HG02938 (cell line): ENCODE measurements at regions not wholly inside any gene's neighbourhood (a gene's known extent, or its start where the extent isn't known, plus 50 kb on each side); places are given as distances from the start of the nearest gene placed in this dataset.

Experiments
- ATAC-seq: cut with Tn5 transposase; IDR thresholded peaks from one replicate; pipeline ENCODE4 v1.9.1; 2021; ENCODE audit warnings: mild to moderate bottlenecking, moderate library complexity; ENCODE audit not compliant: unreplicated experiment

DNA sequence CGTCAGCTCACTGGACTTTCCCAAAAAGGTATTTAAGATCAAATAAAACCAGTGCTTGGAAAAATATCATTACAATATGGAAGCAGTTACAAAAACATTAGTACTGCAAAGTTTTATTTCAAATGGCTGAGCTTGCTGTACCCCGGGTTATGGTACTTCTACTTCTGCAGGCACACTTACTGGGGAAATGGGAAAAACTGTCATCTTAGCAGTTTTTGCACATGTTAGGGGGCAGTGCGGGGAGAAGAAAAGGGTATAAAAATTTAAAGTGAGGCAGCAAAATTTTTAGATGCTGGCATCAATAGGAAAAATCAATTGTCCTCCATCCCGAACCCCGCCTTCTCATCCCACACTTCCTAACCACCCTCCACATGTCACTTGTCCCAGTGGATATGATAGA lies 133.4 kb downstream of the ATG4C start:
- ATAC-seq = no peak

DNA sequence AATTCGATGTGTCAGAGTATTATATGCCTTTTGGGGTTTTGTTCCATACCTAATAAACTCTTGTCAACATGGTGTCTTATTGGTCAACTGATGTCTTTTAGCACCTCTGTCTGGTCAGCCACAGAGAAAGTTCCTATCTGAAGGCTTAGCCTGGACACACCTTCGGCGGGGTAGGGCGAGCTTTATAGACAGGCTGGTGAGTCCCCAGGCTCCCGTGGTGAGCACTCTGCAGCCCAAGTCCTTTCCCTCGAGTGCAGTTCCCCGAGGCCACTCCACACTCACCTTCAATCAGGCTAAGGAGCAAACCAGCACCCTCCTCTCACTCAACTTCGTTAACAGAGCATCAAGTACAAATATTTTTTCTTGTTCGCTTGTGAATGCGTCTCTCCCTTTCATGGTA lies 133.9 kb downstream of the ATG4C start:
- no peak for ATAC-seq

DNA sequence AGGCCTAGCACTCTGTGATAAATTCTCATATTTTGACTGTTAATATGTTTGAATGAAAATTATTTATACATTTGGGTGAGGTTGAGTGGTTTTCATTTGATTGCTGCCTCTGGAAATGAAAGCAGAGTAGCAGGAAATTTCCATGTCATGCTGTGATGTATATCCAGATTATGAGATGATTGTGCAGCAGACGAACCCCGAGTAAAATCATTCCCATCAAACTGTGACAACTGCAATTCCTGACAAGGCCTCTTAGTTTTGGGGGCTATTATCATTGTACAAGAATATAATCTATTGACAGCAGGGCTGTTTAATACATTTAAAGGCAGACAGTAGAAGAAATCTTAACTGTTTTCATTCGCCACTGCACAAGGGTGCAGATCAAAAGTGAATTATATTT lies 134.8 kb downstream of the ATG4C start:
- no peak for ATAC-seq

DNA sequence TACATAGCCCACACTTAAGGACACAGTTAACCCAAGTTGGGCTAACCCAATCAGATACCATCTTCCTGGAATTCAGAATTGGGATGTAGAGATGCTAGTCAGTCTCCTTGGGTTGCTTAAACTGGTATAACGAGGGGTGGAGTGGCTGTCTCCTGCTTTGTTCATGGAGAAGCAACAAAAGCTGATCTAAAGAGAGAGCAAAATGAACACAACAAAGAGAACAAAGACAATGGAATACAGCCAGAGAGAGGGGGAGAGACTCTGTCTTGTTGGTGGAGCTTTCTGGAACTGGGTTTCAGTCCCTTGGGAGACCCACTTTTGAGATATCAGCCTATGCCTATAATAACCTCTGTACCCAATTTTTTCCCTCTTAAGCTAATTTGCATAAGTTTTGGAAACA lies 138.1 kb downstream of the ATG4C start:
- no peak for ATAC-seq

DNA sequence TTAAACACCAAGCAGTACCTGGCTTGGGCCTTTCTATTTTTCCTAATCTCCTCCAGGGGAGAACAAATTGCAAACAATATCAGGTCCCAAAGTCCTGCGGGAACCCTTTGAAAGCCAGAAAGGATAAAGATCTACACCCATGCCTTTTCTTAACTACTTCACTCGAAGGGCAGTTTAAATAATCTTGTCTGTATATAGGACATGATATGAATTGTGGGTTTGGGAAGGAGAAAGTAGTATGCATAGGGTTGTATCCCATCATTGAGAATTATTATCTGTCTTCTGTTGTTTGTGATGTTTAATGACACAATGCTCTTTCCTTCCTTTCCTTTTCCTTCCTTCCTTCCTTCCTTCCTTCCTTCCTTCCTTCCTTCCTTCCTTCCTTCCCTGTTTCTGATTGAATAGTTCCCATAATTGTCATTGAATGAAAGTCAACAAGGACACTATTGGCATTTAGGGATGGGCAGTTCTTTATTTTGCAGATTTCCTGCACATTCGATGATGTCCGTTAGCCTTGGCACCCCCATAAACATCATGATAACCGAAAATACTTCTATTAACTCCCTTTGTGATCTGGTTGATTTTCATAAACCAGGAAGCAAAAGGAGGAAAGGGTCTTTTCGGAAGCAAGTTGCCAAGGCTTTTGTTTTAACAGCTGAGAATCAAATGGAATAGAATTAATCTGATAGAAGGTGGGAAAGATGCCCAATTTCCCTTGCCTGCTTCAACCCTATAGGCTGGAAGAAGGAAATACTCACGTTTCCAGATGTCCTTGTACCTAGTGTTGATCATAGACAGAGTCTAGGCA lies 141.3 kb downstream of the ATG4C start:
- ATAC-seq = no peak

DNA sequence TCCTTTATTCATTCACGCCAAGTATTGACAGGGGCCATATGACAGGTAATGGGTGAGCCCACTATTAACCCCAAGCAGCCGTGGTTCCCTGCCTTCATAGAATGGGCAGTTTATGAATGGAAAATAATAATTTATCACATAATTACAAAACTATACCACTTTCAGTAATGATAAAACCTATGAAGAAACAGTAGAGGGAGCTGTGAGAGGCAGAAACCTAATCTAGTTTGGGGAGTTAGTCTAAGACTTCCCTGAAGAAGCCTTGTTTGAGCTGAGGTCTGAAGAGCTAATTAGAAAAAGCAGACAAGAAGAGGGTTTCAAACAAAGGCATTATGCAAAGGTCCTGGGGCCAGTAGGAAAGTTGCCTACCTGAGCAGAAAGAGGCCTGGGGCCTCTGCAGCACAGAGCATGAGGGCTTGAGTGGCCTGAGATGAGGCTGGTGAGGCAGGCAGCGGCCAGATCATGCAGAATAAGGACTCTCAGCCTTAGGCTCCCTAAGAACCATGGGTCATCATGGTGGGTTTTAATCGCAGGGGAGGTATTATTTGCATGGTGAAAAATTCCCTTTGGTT lies 142.8 kb downstream of the ATG4C start:
- ATAC-seq = no peak

DNA sequence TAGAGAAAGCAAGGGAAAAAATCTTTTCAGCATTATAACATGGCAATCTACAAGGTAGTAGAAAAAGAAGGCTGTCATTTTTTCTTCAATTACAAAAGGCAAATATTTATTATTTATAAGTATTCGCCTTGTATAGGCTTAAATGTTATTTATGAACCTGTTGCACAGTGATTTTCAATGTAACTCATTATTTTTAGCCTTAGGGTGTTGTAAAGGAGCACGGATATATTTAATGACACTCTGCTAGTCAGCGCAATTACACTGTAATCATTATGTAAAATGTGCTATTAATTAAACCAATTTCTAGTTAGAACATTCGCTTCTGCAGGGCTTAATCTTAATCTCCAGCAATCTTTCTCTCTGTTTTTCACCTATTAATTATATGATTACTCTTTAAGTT lies 145.0 kb downstream of the ATG4C start:
- ATAC-seq = no peak

DNA sequence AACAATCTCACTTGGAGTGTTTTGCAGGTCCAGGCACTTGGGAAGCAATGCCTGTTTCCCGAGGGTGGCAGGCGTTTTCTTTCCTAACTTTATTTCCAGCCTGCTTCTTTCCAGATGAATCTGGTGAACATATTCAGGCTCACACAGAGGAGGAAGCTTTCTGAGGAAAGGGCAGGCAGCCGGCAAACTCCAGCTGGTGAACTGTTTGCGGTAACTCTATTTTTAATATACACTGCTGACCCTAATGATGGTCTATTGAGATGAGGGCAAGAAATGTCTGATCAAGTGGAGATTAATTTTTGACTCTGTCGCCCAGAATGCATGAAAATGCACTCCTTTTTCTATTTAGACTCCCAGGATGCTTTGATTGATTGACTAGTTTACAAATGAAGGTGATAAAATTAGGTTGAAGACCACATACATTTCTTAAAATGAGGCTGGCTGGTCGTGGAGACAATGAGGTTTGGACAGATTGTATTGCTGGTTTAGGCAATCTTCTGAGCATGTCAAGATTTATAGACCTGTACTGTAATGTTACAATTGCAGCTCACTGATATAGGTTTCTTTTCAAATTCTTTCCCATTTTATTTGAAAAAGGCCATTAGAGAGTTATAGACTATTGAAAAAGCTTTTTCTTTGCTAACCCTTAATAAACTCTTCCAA lies 153.8 kb downstream of the ATG4C start:
- ATAC-seq = no peak

DNA sequence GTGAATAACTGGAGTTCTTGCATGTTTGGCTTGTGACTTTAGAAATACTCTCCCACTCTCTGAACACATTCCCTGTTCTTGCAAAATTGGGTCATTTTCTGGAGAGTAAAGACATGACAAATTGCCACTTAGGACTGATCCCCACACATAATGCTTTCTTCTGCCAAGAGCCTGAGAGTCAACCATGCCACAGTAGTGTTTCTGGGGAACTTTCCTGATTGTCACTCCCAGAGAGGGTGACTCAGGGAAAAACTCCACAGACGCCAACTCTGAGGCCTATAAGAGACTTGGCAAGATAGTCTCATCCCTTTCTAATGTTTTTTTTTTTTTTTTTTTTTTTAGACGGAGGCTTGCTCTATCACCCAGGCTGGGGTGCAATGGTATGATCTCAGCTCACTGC lies 157.8 kb downstream of the ATG4C start:
- ATAC-seq = no peak

DNA sequence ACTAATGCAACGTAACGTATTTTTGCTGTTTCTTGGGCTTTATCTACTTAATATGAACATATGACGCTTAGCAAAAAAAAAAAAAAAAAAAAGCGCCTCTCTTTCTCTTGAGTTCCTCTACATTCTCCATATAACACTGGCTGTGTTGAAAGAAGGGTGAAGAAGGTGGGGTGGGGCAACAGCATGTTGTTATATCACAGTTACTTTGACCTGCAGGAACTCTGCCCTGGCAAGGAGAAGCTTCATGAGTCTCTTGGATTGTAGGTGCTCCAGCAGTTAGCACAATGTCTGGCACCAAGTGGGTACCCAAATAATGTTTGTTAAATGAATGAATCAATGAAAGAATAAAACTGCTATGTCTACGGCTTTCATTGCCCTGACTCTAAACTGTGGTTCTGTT lies 162.6 kb downstream of the ATG4C start:
- no peak for ATAC-seq

DNA sequence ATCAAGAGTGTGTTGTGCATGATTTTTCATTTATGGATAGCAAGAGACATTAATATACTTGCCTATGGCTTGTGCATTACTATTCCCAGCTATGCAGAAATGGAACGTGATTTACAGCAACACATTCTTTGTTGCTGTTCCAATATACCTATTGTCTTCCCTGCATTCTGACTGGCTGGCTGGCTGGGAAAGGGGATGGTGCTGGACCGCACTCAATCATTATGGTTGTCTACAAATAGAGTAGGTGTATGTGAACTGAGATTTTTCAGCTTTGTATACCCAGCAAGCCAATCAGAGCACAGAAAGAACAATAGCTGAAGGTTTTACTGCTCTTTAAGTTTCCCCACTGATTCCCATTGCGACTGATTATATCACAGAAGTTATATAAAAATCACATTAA lies 167.5 kb downstream of the ATG4C start:
- no peak for ATAC-seq

DNA sequence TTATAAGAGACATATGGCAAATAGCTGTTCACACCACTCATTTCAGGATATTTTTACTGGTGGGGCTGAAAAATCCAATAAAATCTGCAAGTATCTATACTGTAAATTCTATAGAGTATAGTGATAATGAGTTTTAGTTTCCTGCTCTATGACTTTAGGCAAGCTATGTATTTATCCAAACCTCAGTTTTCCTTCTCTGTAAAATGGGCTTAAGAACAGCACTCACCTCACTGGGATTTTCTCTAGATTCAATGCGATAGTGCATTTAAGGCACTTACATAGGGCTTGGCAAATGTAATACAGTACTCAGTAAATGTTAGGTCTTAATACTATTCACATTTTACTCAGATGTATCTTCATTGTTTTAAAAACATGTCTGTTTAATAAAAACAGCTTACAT lies 168.7 kb downstream of the ATG4C start:
- no peak for ATAC-seq

DNA sequence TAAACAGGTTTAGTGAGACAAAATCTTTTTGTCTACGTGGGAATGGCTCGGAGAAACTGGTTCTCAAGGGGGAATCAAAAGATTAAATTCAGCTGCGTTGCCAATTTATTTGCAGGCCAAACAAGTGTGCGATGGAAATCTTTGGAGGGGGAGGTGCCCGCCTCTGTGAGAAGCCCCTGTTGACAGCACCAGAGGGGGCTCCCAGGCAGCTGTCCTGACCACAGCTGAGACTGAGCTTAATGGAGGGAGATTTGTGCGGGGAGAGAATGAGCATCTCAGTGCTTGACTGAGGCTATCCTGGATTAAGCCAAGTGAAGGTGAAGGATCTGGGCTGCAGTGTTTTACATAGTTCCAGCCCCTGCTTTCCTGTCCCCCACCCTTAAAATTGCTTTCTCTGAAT lies 169.7 kb downstream of the ATG4C start:
- ATAC-seq = no peak

DNA sequence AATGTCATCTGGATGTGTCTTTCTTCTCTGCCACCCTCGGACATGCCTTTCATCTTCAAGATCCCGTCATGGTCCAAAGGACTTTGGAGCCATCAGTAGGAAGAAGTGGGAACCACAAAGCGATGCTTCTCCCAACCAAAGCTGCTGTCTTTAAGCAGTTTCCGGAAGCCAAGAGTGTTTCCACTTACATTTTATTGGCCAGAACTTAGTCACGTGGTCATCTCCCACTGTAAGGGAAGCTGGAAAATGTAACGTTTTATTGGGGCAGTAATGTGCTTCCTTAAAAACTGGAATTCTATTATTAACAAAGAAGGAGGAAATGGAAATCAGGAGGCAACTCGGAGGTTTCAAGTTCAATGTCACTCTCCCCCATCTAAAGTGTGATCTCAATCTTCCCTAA lies 170.8 kb downstream of the ATG4C start:
- ATAC-seq = no peak

DNA sequence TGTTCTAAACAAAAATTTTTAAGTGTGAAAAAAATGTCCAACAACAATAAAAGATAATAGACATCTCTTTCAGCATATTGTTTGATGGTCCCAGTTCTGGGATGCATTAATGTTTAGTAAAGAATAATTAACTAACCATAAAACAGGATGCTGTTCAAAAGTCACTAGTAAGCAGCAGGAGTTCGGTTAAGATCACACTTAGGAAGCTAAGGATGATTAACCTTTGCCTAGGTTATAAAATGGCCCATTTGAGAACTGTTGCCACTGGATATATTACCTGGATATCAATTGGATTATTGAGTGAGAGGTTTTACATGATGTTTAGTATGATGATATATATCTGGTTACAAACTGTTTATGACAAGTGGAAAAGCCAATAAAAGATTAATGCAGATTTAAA lies 171.7 kb downstream of the ATG4C start:
- no peak for ATAC-seq

DNA sequence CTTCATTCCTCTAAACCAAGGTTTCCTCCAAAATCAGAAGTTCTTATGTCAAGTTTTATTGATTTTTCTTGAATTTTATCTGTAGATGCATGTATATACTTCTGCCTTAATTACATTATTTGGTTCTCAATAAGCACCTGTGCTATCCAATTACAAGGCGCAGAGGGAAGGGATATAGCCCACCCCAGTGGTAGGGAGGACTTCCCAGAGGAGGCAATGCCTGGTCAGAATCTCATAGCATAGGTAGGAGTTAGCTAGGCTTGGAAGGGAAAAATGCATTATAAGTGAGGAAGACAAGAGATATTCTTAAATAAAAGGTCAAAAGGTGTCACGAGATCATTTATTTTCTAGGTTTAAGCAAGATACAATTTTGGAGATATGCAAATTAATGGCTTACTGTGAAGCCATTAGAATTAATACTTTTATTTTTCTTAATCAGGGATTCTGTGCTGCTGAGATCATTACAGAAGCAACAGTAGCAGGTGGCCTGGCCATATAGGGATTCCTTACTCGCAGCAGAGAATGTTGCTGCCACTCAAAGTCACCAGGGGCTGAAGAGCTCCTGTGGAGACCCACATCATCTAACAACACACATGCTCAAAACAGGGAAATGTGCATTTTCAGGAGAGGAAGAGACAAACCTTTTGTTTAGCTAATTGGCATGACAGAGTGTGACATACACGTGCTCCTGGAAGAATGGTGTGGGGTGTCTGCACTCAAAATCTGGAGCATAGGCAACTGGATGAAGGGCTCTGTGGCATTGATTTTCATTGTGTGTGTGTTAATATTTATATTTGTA lies 178.3 kb downstream of the ATG4C start:
- no peak for ATAC-seq

DNA sequence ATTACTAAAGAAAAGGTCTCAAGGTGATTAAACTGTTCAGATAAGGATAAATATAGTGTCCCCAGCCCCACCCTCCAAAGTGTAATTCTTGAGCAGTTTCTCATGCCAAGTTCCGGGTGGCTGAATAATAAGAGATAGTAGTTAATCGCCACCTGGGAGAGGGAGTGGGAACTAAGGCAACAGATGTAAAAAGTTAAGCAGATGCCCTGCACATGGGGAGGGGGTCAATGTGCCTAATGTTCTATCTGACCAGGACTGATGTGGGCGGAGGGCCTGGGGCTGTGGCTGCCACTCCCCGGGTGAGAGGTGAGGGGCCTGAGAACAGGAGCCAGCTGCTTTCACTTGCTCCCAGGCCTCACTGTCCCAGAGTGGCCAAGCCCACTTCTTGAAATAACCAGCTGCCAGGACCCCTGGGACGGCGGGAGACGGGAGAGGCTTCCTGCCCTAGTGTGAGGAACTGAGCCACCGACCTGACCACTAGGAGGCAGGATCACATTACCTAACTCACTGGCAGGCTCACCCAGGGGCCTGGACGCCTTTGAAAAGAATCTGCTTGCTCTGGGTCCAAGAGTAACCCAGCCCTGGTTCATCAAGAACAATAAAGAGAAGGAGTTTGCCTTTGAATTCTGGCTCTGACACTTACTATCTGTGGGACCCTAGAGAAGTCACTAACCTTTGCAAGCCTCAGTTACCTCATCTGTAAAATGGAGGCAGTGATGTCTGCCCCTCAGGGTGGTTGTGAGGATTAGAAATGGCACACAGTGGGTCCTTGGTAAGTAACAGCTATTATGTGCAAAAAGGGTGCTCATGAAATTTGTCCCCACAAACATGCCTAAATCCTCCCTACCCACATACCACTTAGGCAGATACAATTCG lies 179.2 kb downstream of the ATG4C start:
- peak; percentile 63 for ATAC-seq

DNA sequence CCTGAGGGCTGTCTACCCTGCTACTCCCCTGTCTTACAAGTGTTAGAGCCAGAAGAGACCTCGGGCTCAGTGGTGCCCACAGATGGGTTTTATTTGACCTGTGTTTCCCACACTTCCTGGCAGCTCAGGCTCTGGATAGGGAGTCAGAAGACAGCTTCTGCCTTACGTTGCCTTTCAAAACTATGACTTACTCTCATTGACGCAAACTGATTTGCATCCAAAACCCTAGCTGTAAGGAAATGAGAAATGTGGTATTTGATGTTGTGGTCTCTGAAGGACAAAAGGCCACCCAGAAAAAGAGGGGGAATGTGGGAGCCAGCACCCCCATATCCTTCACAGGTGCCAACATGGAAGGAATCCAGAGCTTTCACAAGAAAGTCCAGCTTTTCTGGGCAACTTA lies 180.2 kb downstream of the ATG4C start:
- ATAC-seq = no peak

DNA sequence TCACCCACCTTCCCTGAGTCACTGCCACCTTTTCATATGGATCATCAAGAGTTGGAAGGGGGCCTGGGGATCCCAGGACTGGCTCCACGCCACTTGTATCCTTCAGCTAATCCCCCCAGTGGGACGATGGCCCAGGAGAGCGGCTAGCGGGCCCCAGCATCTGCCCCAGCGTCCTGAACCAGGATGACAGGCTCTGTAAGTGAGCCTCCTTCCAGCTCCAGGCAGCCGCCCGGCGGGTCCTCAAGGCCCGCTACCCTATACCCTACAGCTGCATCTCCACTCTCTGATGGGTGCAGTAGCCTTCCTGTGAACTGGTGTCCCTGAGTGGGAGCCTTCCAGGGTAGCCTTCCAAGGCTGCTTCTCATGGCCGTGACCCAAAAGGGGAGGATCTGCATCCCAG lies 183.1 kb downstream of the ATG4C start:
- no peak for ATAC-seq

DNA sequence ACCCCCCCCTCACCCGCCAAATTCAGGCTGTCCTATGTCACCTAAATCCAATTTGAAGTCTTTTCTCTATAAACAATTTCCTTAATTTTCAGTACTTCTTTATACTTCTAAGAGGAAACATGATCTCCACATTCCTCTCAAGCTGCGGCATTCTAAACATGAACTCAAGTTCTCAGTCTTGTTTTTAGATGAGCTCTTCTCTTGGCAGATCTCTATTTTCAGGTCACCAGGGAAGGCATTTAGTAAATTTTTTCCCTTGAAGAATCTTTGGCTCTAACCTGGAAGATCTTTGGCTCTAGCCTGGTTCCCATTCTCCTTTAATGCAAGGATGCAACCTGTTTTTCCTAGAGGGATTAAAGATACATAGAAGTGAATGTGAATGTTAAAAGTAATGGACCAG lies 193.4 kb downstream of the ATG4C start:
- ATAC-seq = no peak

DNA sequence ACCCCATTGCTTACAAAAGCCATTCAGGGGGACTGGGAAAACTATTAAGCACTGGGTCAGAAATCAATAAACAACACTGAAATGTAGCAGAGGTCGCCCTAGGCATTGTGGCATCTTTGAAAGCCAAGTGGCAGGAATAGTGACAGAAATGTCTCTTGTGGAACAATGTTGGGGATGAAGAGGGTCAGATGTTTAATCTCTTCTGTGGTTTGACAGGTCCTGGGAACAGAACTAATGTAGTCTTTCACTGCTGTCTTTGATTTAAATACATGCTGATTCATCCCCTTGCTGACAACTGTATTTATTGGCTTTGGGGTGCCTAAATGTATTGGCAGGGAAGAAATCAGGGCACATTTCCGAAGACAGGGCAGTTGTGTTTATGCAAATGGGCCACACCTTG lies 194.8 kb downstream of the ATG4C start:
- no peak for ATAC-seq
